Mesendoderm (in vitro differentiated cells): ENCODE measurements at regions not wholly inside any gene's neighbourhood (a gene's known extent, or its start where the extent isn't known, plus 50 kb on each side); places are given as distances from the start of the nearest gene placed in this dataset.
"Not testable (repeated sequence)": the region's sequence is repeated elsewhere in the genome, so short reads cannot be mapped to it uniquely, and the experiment has no call there.

Source experiments
- DNase-seq: peaks from one replicate; pipeline ENCODE4 v3.0.0; 2013
- H2AK5ac ChIP-seq: 2 replicates; pipeline ENCODE4 v1.6.1; 2013; ENCODE audit warnings: low read length, inconsistent platforms
- H2BK120ac ChIP-seq: 2 replicates; pipeline ENCODE4 v1.6.1; 2013; ENCODE audit warnings: low read depth, mild to moderate bottlenecking, low read length, moderate library complexity, mixed read lengths
- H2BK15ac ChIP-seq: replicated peaks from 2 replicates; pipeline ENCODE4 v1.6.1; 2013; ENCODE audit warnings: low read depth, mild to moderate bottlenecking, moderate library complexity
- H2BK5ac ChIP-seq: 2 replicates; pipeline ENCODE4 v1.6.1; 2013; ENCODE audit warnings: low read length, inconsistent platforms
- H3K18ac ChIP-seq: 2 replicates; pipeline ENCODE4 v1.6.1; 2013; ENCODE audit warnings: mild to moderate bottlenecking, low read length, mixed read lengths
- H3K23ac ChIP-seq: one replicate; pipeline ENCODE4 v1.6.1; 2013; ENCODE audit warnings: low read length
- H3K27ac ChIP-seq: 2 replicates; pipeline ENCODE4 v1.5.1; 2013; ENCODE audit warnings: low read depth, mild to moderate bottlenecking, inconsistent platforms, low read length, moderate library complexity
- H3K27me3 ChIP-seq: 2 replicates; pipeline ENCODE4 v1.6.1; 2013; ENCODE audit warnings: low read length, control low read depth, mild to moderate bottlenecking, inconsistent platforms; ENCODE audit not compliant: insufficient read depth, poor library complexity
- H3K36me3 ChIP-seq: 2 replicates; pipeline ENCODE4 v1.6.1; 2013; ENCODE audit warnings: low read length, inconsistent platforms; ENCODE audit not compliant: control insufficient read depth, insufficient read depth
- H3K4ac ChIP-seq: one replicate; pipeline ENCODE4 v1.6.1; 2013; ENCODE audit warnings: low read depth, mild to moderate bottlenecking, low read length, moderate library complexity
- H3K4me1 ChIP-seq: 2 replicates; pipeline ENCODE4 v1.6.1; 2013; ENCODE audit warnings: low read depth, low read length, inconsistent platforms; ENCODE audit not compliant: control insufficient read depth
- H3K4me2 ChIP-seq: 2 replicates; pipeline ENCODE4 v1.6.1; 2013; ENCODE audit warnings: low read length
- H3K4me3 ChIP-seq: 2 replicates; pipeline ENCODE4 v1.5.1; 2013; ENCODE audit warnings: mild to moderate bottlenecking, low read length
- H3K56ac ChIP-seq: one replicate; pipeline ENCODE4 v1.6.1; 2013; ENCODE audit warnings: low read length
- H3K79me1 ChIP-seq: 2 replicates; pipeline ENCODE4 v1.6.1; 2013; ENCODE audit warnings: low read length, inconsistent platforms
- H3K79me2 ChIP-seq: 2 replicates; pipeline ENCODE4 v1.6.1; 2013; ENCODE audit warnings: mild to moderate bottlenecking, low read length; ENCODE audit not compliant: control insufficient read depth, insufficient read depth
- H3K9ac ChIP-seq: 2 replicates; pipeline ENCODE4 v1.6.1; 2013; ENCODE audit warnings: low read length, inconsistent platforms
- H4K5ac ChIP-seq: one replicate; pipeline ENCODE4 v1.6.1; 2013; ENCODE audit warnings: low read length
- H4K8ac ChIP-seq: one replicate; pipeline ENCODE4 v1.6.1; 2013; ENCODE audit warnings: low read depth, mild to moderate bottlenecking, control low read depth, low read length, moderate library complexity
- WGBS: extraction: QIAGEN DNeasy Blood & Tissue Kit; methylation state at CpG from one replicate; pipeline ENCODE4 v1.1.7; 2013; ENCODE audit warnings: low lambda C conversion rate, missing lambda C conversion rate; ENCODE audit not compliant: insufficient coverage; ENCODE audit errors: extremely low coverage; 5-methylcytosine and 5-hydroxymethylcytosine counted together

- H3K4me1 ChIP-seq: no peaks in the 10 kb centered on the region
- H4K5ac ChIP-seq: no peak overlapping the region
- H3K23ac ChIP-seq: no peak overlapping the region
- no peak overlapping the region for H2BK15ac ChIP-seq
- no peak overlapping the region for H3K56ac ChIP-seq
- no peak overlapping the region for H3K18ac ChIP-seq
- no peak overlapping the region for H3K4ac ChIP-seq
- H4K8ac ChIP-seq: no peak overlapping the region
- no peaks in the 10 kb centered on the region for H3K79me2 ChIP-seq
- H2AK5ac ChIP-seq: no peak overlapping the region
- H3K9ac ChIP-seq: no peak overlapping the region
- H3K27ac ChIP-seq: no peak overlapping the region
- no peak overlapping the region for H2BK120ac ChIP-seq
- H3K79me1 ChIP-seq: no peaks in the 10 kb centered on the region
- no peaks in the 10 kb centered on the region for H3K36me3 ChIP-seq
- H3K27me3 ChIP-seq: no peaks in the 10 kb centered on the region
- DNase-seq: no peak
- no peak overlapping the region for H3K4me2 ChIP-seq
- H3K4me3 ChIP-seq: no peak overlapping the region
- WGBS: no CpG with 5 or more reads among the region's 2 CpGs
- no peak overlapping the region for H2BK5ac ChIP-seq
These were observed 214.8 kb upstream of the MOCS1 start for GRCh38 chr6:40148882-40149573.

GRCh38 chr6:40146902-40147301 is 212.6 kb upstream of the MOCS1 start:
- Histone ChIP-seq H3K4me2 (no peak overlapping the region), H2BK15ac (no peak overlapping the region), H2BK120ac (no peak overlapping the region), H3K4me3 (no peak overlapping the region), H2BK5ac (no peak overlapping the region), H3K18ac (no peak overlapping the region), H3K23ac (no peak overlapping the region), H3K27me3 (no peaks in the 10 kb centered on the region), H3K4ac (no peak overlapping the region), H4K8ac (no peak overlapping the region), H3K56ac (no peak overlapping the region), H3K9ac (no peak overlapping the region), H4K5ac (no peak overlapping the region), H3K79me2 (no peaks in the 10 kb centered on the region), H3K36me3 (no peaks in the 10 kb centered on the region), H3K27ac (no peak overlapping the region), H2AK5ac (no peak overlapping the region), H3K4me1 (no peaks in the 10 kb centered on the region), H3K79me1 (no peaks in the 10 kb centered on the region)
- no peak for DNase-seq
- WGBS: no CpG with 5 or more reads among the region's 3 CpGs

- Histone ChIP-seq H3K9ac (no peak overlapping the region), H3K27me3 (no peaks in the 10 kb centered on the region), H3K79me1 (no peaks in the 10 kb centered on the region), H3K4ac (no peak overlapping the region), H3K4me2 (no peak overlapping the region), H2BK5ac (no peak overlapping the region), H3K23ac (no peak overlapping the region), H4K5ac (no peak overlapping the region), H2BK120ac (no peak overlapping the region), H3K79me2 (no peaks in the 10 kb centered on the region), H4K8ac (no peak overlapping the region), H2AK5ac (no peak overlapping the region), H3K27ac (no peak overlapping the region), H3K36me3 (no peaks in the 10 kb centered on the region), H3K18ac (no peak overlapping the region), H3K56ac (no peak overlapping the region), H2BK15ac (no peak overlapping the region), H3K4me3 (no peak overlapping the region), H3K4me1 (no peaks in the 10 kb centered on the region)
- DNase-seq: no peak
- no CpG with 5 or more reads among the region's 2 CpGs for WGBS
These were observed 205.2 kb upstream of the MOCS1 start for GRCh38 chr6:40139447-40139846.

GRCh38 chr6:40138273-40138720 is 204.0 kb upstream of the MOCS1 start:
- H3K4me3 ChIP-seq: no peak overlapping the region
- H3K27ac ChIP-seq: no peak overlapping the region

GRCh38 chr6:40135491-40136072 is 201.3 kb upstream of the MOCS1 start:
- no peak overlapping the region for H4K5ac ChIP-seq
- H3K79me1 ChIP-seq: no peaks in the 10 kb centered on the region
- H4K8ac ChIP-seq: no peak overlapping the region
- H3K4me2 ChIP-seq: no peak overlapping the region
- no peak overlapping the region for H2AK5ac ChIP-seq
- no peak overlapping the region for H3K9ac ChIP-seq
- H2BK120ac ChIP-seq: no peak overlapping the region
- H3K56ac ChIP-seq: no peak overlapping the region
- H2BK5ac ChIP-seq: no peak overlapping the region
- H3K18ac ChIP-seq: no peak overlapping the region
- H3K4me1 ChIP-seq: no peaks in the 10 kb centered on the region
- no peaks in the 10 kb centered on the region for H3K36me3 ChIP-seq
- no peak overlapping the region for H3K4me3 ChIP-seq
- H2BK15ac ChIP-seq: no peak overlapping the region
- H3K27me3 ChIP-seq: no peaks in the 10 kb centered on the region
- no peak overlapping the region for H3K27ac ChIP-seq
- no peak for DNase-seq
- no peak overlapping the region for H3K4ac ChIP-seq
- WGBS: no CpG with 5 or more reads among the region's 6 CpGs
- no peaks in the 10 kb centered on the region for H3K79me2 ChIP-seq
- no peak overlapping the region for H3K23ac ChIP-seq

More at GRCh38 chr6:40138273-40138720, 204.0 kb upstream of the MOCS1 start:
- H3K18ac ChIP-seq: no peak overlapping the region
- H3K4ac ChIP-seq: no peak overlapping the region
- no CpG with 5 or more reads among the region's 4 CpGs for WGBS
- no peaks in the 10 kb centered on the region for H3K79me1 ChIP-seq
- H3K36me3 ChIP-seq: no peaks in the 10 kb centered on the region
- no peaks in the 10 kb centered on the region for H3K27me3 ChIP-seq
- no peaks in the 10 kb centered on the region for H3K79me2 ChIP-seq
- H3K23ac ChIP-seq: no peak overlapping the region
- no peak overlapping the region for H4K8ac ChIP-seq
- no peak for DNase-seq
- no peak overlapping the region for H2BK15ac ChIP-seq
- no peak overlapping the region for H2AK5ac ChIP-seq
- H4K5ac ChIP-seq: no peak overlapping the region
- no peak overlapping the region for H2BK120ac ChIP-seq
- H3K4me2 ChIP-seq: no peak overlapping the region
- no peaks in the 10 kb centered on the region for H3K4me1 ChIP-seq
- H3K56ac ChIP-seq: no peak overlapping the region
- H2BK5ac ChIP-seq: no peak overlapping the region
- H3K9ac ChIP-seq: no peak overlapping the region

- not testable (repeated sequence) for H4K5ac ChIP-seq, H3K4me3 ChIP-seq, H3K27ac ChIP-seq, H3K4me1 ChIP-seq, H3K27me3 ChIP-seq, H3K9ac ChIP-seq, DNase-seq, H3K79me2 ChIP-seq, H4K8ac ChIP-seq, H2BK120ac ChIP-seq, H3K4ac ChIP-seq, H2BK5ac ChIP-seq, H3K4me2 ChIP-seq, H3K18ac ChIP-seq, H3K36me3 ChIP-seq, H2BK15ac ChIP-seq, H3K79me1 ChIP-seq, H2AK5ac ChIP-seq, H3K56ac ChIP-seq, H3K23ac ChIP-seq
- no CpG with 5 or more reads among the region's 20 CpGs for WGBS
These were observed 199.7 kb upstream of the MOCS1 start for GRCh38 chr6:40133981-40134380.
